K562 (cell line): ENCODE measurements at regions not wholly inside any gene's neighbourhood (a gene's known extent, or its start where the extent isn't known, plus 50 kb on each side); places are given as distances from the start of the nearest gene placed in this dataset.

Experiments used
- ATAC-seq: fragments of 200-7000 bp; cut with Tn5 transposase; 3 replicates; pipeline ENCODE4 v1.9.1; 2020; ENCODE audit warnings: moderate library complexity
- BruUV-seq: library from RNA; stranded (reverse); fragments of 400-500 nt; replicated peaks from 2 replicates; lab custom pipeline; 2021; lab: Mats Ljungman, UMichigan
- CTCF ChIA-PET: fragments of 300-600 bp; formaldehyde crosslinking; extraction: SDS; loops from one replicate; lab custom pipeline; 2021; ENCODE audit warnings: low intra/inter-chr PET ratio; lab: Yijun Ruan, JAX
- POLR2A ChIA-PET: fragments of 300-600, 350-650 bp; sonication (Branson Sonifier 250); formaldehyde crosslinking; extraction: SDS; loops from one replicate; lab custom pipeline; 2021; ENCODE audit warnings: antibody characterized with exemption, inconsistent platforms; lab: Yijun Ruan, JAX
- DNase-seq, 4 experiments: peaks; one replicate each; pipeline versions ENCODE4 v3.0.0 to v3.0.0-alpha.2; 2011 to 2018; ENCODE audit warnings: low spot score in 3 of 4, mixed read lengths in 3 of 4; ENCODE audit errors: extremely low read depth in 1 of 4
- FAIRE-seq: peaks from 2 replicates; lab custom pipeline; 2011; peaks lifted over from hg19 to GRCh38; lab: Jason Lieb, UNC
- H2AFZ ChIP-seq: 2 replicates; pipeline ENCODE4 v1.6.0; 2011; ENCODE audit warnings: low read depth, low read length, control low read depth, inconsistent platforms
- H3K27ac ChIP-seq: fragments of 200-600 bp; 3 replicates; pipeline ENCODE4 v1.8.0; 2011; ENCODE audit warnings: low read depth, mild to moderate bottlenecking, control low read depth, inconsistent platforms, low read length, moderate library complexity, mixed read lengths; ENCODE audit errors: extremely low read depth
- H3K27me3 ChIP-seq, 2 experiments: fragments of 300-600 bp in 1 of 2; 2 replicates in 1 of 2; 3 replicates in 1 of 2; pipeline versions ENCODE4 v1.6.0 to v1.8.0; 2011; ENCODE audit warnings: inconsistent platforms in 2 of 2, low read length in 2 of 2, mild to moderate bottlenecking in 1 of 2, mixed read lengths in 1 of 2, moderate library complexity in 1 of 2; ENCODE audit not compliant: control insufficient read depth in 2 of 2, insufficient read depth in 2 of 2
- H3K36me3 ChIP-seq: fragments of 300-600 bp; 3 replicates; pipeline ENCODE4 v1.8.0; 2011; ENCODE audit warnings: mild to moderate bottlenecking, low read length, inconsistent platforms; ENCODE audit not compliant: control insufficient read depth, insufficient read depth
- H3K4me1 ChIP-seq, 2 experiments: fragments of 200-600 bp in 1 of 2; replicated peaks in 1 of 2; 2 replicates in 1 of 2; 3 replicates in 1 of 2; pipeline versions ENCODE4 v1.5.1 to v1.8.0; 2011; ENCODE audit warnings: inconsistent platforms in 2 of 2, low read length in 2 of 2, mild to moderate bottlenecking in 1 of 2, mixed read lengths in 1 of 2, moderate library complexity in 1 of 2; ENCODE audit not compliant: control insufficient read depth in 2 of 2, insufficient read depth in 2 of 2
- H3K4me2 ChIP-seq: 2 replicates; pipeline ENCODE4 v1.6.1; 2011; ENCODE audit warnings: low read length, control low read depth, inconsistent platforms, mixed read lengths; ENCODE audit not compliant: insufficient read depth
- H3K4me3 ChIP-seq: fragments of 200-600 bp; sonication (generic), shearing (Covaris generic); 2 replicates; pipeline ENCODE4 v1.5.1; 2016; ENCODE audit warnings: control low read depth, inconsistent platforms
- H3K79me2 ChIP-seq: fragments of 200-600 bp; 3 replicates; pipeline ENCODE4 v1.8.0; 2011; ENCODE audit warnings: low read length, inconsistent platforms; ENCODE audit not compliant: control insufficient read depth, insufficient read depth
- H3K9ac ChIP-seq, 2 experiments: 2 replicates each; pipeline versions ENCODE4 v1.6.0 to v1.6.1; 2011; ENCODE audit warnings: low read depth in 2 of 2, low read length in 2 of 2, control low read depth in 1 of 2, inconsistent platforms in 1 of 2, mild to moderate bottlenecking in 1 of 2, mixed read lengths in 1 of 2; ENCODE audit not compliant: insufficient read depth in 1 of 2
- H3K9me1 ChIP-seq: one replicate; pipeline ENCODE4 v1.6.0; 2011; ENCODE audit warnings: inconsistent platforms, mild to moderate bottlenecking, low read length, moderate library complexity; ENCODE audit not compliant: control insufficient read depth, insufficient read depth
- H3K9me3 ChIP-seq: replicated peaks from 2 replicates; pipeline ENCODE4 v1.5.1; 2011; ENCODE audit warnings: low read depth, low read length, inconsistent platforms; ENCODE audit not compliant: control insufficient read depth, insufficient read depth
- H4K20me1 ChIP-seq: replicated peaks from 2 replicates; pipeline ENCODE4 v1.6.1; 2011; ENCODE audit warnings: low read length, inconsistent platforms, mixed read lengths; ENCODE audit not compliant: control insufficient read depth, insufficient read depth
- ELF1 ChIP-seq: fragments of 200-800 bp; sonication (Bioruptor generic); IDR thresholded peaks from 2 replicates; pipeline ENCODE4 v1.6.1; 2016; ENCODE audit warnings: missing genetic modification characterization, missing compliant biosample characterization
- ESRRB ChIP-seq: fragments of 250-450 bp; sonication (Bioruptor Pico); IDR thresholded peaks from 2 replicates; pipeline ENCODE4 v1.5.0; 2020; ENCODE audit warnings: mild to moderate bottlenecking, moderate library complexity, borderline replicate concordance
- HES1 ChIP-seq: fragments of 450-650 bp; IDR thresholded peaks from 2 replicates; pipeline ENCODE4 v1.6.1; 2016; ENCODE audit warnings: low read depth, mild to moderate bottlenecking, moderate library complexity
- HLTF ChIP-seq: fragments of 450-650 bp; IDR thresholded peaks from 2 replicates; pipeline ENCODE4 v1.6.1; 2016
- NCOA6 ChIP-seq: fragments of 450-650 bp; IDR thresholded peaks from 2 replicates; pipeline ENCODE4 v1.6.1; 2017; ENCODE audit warnings: mild to moderate bottlenecking
- POLR2AphosphoS2 ChIP-seq: IDR thresholded peaks from 2 replicates; pipeline ENCODE4 v1.6.1; 2012; ENCODE audit warnings: low read length, improper control_type of control experiment
- ZBTB7A ChIP-seq: IDR thresholded peaks from 2 replicates; pipeline ENCODE4 v1.6.1; 2011; ENCODE audit warnings: low read depth, mild to moderate bottlenecking, low read length, moderate library complexity, borderline replicate concordance; ENCODE audit not compliant: control insufficient read depth
- ZNF224 ChIP-seq: sonication (generic); formaldehyde crosslinking; IDR thresholded peaks from 2 replicates; pipeline ENCODE4 v1.8.0; 2022; ENCODE audit warnings: mild to moderate bottlenecking, missing genetic modification reagents
- ZNF518B ChIP-seq: fragments of 250-450 bp; sonication (Bioruptor Pico); IDR thresholded peaks from 2 replicates; pipeline ENCODE4 v1.5.0; 2021; ENCODE audit warnings: mild to moderate bottlenecking, moderate library complexity
- WGBS: fragments of 100-300 bp; shearing (Covaris generic); methylation state at CpG from one replicate; pipeline ENCODE4 v1.1.6; 2016; ENCODE audit warnings: low coverage, mixed read lengths; ENCODE audit not compliant: insufficient coverage; ENCODE audit errors: missing lambda C conversion rate; 5-methylcytosine and 5-hydroxymethylcytosine counted together
- in situ Hi-C: fragments of 300-500 bp; cut with MboI; formaldehyde crosslinking; loops from 4 replicates; pipeline ENCODE4 v1.15.0; 2018; ENCODE audit warnings: inconsistent platforms, mixed read lengths
- intact Hi-C: fragments of 100-400 bp; cut with micrococcal nuclease; formaldehyde crosslinking; loops from 2 replicates; pipeline ENCODE4 v1.14.2; 2022
- TF ChIP-seq, protein P1 (sequence below): sonication (generic); formaldehyde crosslinking; IDR thresholded peaks from 2 replicates; pipeline ENCODE4 v1.8.0; 2023; ENCODE audit warnings: missing genetic modification reagents, mild to moderate bottlenecking, borderline replicate concordance

GRCh38 chr13:76461484-76461883 is 424.7 kb downstream of the KCTD12 start:
- Histone ChIP-seq H3K79me2 (no peaks in the 10 kb centered on the region), H4K20me1 (no peaks in the 10 kb centered on the region), H3K4me3 (no peak overlapping the region), H3K9me1 (no peaks in the 10 kb centered on the region), H3K27ac (no peak overlapping the region), H3K9me3 (no peaks in the 10 kb centered on the region), H3K36me3 (no peaks in the 10 kb centered on the region), H3K4me2 (no peak overlapping the region), H3K9ac (no peak overlapping the region), H3K27me3 (no peaks in the 10 kb centered on the region), H2AFZ (no peak overlapping the region), H3K4me1 (no peaks in the 10 kb centered on the region)
- ATAC-seq, result no peak
- FAIRE-seq, result no peak
- no peak for TF ChIP-seq HLTF
- TF ChIP-seq, protein P1, sequence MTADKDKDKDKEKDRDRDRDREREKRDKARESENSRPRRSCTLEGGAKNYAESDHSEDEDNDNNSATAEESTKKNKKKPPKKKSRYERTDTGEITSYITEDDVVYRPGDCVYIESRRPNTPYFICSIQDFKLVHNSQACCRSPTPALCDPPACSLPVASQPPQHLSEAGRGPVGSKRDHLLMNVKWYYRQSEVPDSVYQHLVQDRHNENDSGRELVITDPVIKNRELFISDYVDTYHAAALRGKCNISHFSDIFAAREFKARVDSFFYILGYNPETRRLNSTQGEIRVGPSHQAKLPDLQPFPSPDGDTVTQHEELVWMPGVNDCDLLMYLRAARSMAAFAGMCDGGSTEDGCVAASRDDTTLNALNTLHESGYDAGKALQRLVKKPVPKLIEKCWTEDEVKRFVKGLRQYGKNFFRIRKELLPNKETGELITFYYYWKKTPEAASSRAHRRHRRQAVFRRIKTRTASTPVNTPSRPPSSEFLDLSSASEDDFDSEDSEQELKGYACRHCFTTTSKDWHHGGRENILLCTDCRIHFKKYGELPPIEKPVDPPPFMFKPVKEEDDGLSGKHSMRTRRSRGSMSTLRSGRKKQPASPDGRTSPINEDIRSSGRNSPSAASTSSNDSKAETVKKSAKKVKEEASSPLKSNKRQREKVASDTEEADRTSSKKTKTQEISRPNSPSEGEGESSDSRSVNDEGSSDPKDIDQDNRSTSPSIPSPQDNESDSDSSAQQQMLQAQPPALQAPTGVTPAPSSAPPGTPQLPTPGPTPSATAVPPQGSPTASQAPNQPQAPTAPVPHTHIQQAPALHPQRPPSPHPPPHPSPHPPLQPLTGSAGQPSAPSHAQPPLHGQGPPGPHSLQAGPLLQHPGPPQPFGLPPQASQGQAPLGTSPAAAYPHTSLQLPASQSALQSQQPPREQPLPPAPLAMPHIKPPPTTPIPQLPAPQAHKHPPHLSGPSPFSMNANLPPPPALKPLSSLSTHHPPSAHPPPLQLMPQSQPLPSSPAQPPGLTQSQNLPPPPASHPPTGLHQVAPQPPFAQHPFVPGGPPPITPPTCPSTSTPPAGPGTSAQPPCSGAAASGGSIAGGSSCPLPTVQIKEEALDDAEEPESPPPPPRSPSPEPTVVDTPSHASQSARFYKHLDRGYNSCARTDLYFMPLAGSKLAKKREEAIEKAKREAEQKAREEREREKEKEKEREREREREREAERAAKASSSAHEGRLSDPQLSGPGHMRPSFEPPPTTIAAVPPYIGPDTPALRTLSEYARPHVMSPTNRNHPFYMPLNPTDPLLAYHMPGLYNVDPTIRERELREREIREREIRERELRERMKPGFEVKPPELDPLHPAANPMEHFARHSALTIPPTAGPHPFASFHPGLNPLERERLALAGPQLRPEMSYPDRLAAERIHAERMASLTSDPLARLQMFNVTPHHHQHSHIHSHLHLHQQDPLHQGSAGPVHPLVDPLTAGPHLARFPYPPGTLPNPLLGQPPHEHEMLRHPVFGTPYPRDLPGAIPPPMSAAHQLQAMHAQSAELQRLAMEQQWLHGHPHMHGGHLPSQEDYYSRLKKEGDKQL (CRISPR knock-in tag), result no peak
- no peak for TF ChIP-seq POLR2AphosphoS2
- TF ChIP-seq HES1, result no peak
- no peak for TF ChIP-seq ZBTB7A
- no peak for TF ChIP-seq ELF1 (tag)
- no peak for TF ChIP-seq ZNF518B (CRISPR knock-in tag)
- TF ChIP-seq ESRRB (CRISPR knock-in tag), result no peak
- no peak for TF ChIP-seq ZNF224 (CRISPR knock-in tag)
- no peak for TF ChIP-seq NCOA6
- ChIA-PET POLR2A (no interaction called here), CTCF (no interaction called here)
- 0% methylated on average over 1 of the region's 1 CpG for WGBS
- in situ Hi-C loops (no loop called here), intact Hi-C loops (no loop called here)
- no peak for DNase-seq
- no TSS peak for BruUV-seq
